ENCODE measurements at regions not wholly inside any gene's neighbourhood (a gene's known extent, or its start where the extent isn't known, plus 50 kb on each side); places are given as distances from the start of the nearest gene placed in this dataset.

DNA sequence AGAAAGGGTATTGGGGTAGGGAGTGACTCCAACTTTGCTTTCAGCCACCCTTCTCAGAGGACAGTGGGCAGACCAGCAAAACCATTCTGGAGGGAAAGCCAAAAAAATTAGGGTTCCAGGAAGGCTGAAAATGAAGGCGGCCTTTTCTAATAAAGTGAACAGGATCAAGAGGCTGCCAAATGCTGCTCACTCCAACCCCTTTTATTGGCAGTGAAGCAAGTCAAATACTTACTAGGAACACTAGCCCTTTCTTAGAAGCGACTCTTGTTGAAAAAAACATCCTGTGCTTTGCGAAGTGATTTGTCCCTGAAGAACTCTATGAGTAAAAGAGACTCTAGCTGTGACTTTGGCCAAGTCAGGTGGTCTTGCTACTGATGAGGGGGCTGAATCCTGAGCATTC, 83.6 kb upstream of the CYP1B1 start:
- intact Hi-C loops (cut with DNase I) = no loop called here
- WGBS = 49% methylated on average over 3 of the region's 3 CpGs
- Histone ChIP-seq H3K4me1 (peaks cover 0 to 45% (median 44%) of the 10 kb centered on the region in 4 donors), H3K9me3 (no peaks in the 10 kb centered on the region), H3K36me3 (no peaks in the 10 kb centered on the region), H3K4me3 (no peak overlapping the region), H3K27me3 (no peaks in the 10 kb centered on the region), H3K27ac (replicated peaks in 1 of 4) (peak overlapping the region; percentile 58 to 74 (median 60))
- DNase-seq (ENCODE audit: extremely low spot score) = no peak
- TF ChIP-seq POLR2AphosphoS5 (IDR thresholded peaks at IDR 0.05) (no peak), POLR2A (IDR thresholded peaks at IDR 0.05; ENCODE audit: low read depth) (no peak), EP300 (IDR thresholded peaks at IDR 0.05) (no peak)
- TF ChIP-seq, protein P1, sequence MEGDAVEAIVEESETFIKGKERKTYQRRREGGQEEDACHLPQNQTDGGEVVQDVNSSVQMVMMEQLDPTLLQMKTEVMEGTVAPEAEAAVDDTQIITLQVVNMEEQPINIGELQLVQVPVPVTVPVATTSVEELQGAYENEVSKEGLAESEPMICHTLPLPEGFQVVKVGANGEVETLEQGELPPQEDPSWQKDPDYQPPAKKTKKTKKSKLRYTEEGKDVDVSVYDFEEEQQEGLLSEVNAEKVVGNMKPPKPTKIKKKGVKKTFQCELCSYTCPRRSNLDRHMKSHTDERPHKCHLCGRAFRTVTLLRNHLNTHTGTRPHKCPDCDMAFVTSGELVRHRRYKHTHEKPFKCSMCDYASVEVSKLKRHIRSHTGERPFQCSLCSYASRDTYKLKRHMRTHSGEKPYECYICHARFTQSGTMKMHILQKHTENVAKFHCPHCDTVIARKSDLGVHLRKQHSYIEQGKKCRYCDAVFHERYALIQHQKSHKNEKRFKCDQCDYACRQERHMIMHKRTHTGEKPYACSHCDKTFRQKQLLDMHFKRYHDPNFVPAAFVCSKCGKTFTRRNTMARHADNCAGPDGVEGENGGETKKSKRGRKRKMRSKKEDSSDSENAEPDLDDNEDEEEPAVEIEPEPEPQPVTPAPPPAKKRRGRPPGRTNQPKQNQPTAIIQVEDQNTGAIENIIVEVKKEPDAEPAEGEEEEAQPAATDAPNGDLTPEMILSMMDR (IDR thresholded peaks at IDR 0.05) = no peak

DNA sequence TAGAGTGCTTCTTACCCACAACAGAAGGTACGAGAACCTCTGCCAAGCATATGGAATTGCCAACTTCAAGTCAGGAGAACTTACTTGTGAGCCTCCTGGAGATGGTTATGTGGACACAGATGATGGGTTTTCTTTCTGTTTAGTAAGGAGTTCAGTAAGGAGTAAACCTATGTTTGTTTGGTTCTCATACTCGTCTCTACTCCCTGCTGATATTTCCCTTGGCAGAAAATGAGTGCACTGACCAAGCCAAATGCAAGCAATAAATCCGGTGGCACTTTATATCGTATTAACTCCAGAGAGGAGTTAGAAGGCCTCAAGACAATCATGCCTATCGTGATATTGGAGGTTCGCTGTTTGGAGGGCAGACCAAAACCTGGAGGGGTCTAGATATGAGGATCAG, 83.2 kb upstream of the CYP1B1 start:
- H3K4me1 ChIP-seq = peaks cover 0 to 45% (median 44%) of the 10 kb centered on the region in 4 donors
- intact Hi-C loops (cut with DNase I) = no loop called here
- 72% methylated on average over 6 of the region's 6 CpGs for WGBS

DNA sequence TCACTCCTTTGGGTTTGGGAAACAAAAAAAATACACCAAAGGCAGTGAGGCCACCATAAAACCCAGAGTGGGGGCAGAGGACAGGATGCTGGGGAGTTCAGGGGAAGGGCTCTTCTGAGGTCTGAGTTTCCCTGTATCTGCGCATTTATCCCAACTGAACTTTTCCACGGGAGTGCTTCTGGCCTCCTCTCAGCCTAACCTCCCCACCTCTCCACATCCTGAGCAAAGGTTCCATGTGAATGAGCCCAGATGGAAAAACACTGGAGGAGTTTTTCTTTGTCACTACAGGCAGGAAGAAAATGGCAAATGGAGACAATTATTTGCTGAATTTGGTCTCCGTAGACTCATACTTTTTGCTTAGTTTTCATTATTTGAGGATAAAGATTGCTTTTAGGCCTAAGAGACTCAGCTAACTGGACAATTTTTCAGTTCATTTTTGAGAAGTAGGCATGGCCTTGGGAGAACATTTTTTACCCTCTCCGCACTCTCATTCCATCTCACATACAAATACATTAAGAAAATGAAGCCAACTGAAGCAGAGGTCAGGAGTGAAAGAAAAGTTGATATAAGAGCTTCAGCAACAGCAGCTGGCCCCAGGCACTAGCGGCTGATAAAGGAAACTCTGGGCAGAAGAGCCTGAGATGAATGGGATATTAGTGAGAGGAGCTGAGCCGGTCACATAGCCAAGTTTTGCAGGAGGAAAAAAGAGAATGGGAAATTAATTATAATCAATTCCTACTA, 82.6 kb upstream of the CYP1B1 start:
- Histone ChIP-seq H3K9me3 (no peaks in the 10 kb centered on the region), H3K36me3 (no peaks in the 10 kb centered on the region), H3K27me3 (no peaks in the 10 kb centered on the region), H3K27ac (replicated peaks in 1 of 4) (peak overlapping the region; percentile 58 to 74 (median 60)), H3K4me1 (peaks cover 0 to 45% (median 43%) of the 10 kb centered on the region in 4 donors), H3K4me3 (no peak overlapping the region)
- WGBS = 73% methylated on average over 6 of the region's 6 CpGs
- intact Hi-C loops (cut with DNase I) = no loop called here
- TF ChIP-seq POLR2A (IDR thresholded peaks at IDR 0.05; ENCODE audit: low read depth) = no peak
- no peak for TF ChIP-seq POLR2AphosphoS5 (IDR thresholded peaks at IDR 0.05)
- TF ChIP-seq, protein P1 (IDR thresholded peaks at IDR 0.05) = no peak
- no peak for DNase-seq (ENCODE audit: extremely low spot score)

More for the DNA sequence above, 83.2 kb upstream of the CYP1B1 start:
- no peaks in the 10 kb centered on the region for H3K36me3 ChIP-seq
- no peaks in the 10 kb centered on the region for H3K9me3 ChIP-seq
- no peak for DNase-seq (ENCODE audit: extremely low spot score)
- no peaks in the 10 kb centered on the region for H3K27me3 ChIP-seq
- TF ChIP-seq POLR2AphosphoS5 (IDR thresholded peaks at IDR 0.05) = no peak
- TF ChIP-seq EP300 (IDR thresholded peaks at IDR 0.05) = no peak
- TF ChIP-seq, protein P1 (IDR thresholded peaks at IDR 0.05) = no peak
- TF ChIP-seq POLR2A (IDR thresholded peaks at IDR 0.05; ENCODE audit: low read depth) = no peak
- H3K27ac ChIP-seq (replicated peaks in 1 of 4) = peak overlapping the region; percentile 58 to 74 (median 60)
- H3K4me3 ChIP-seq = no peak overlapping the region

DNA sequence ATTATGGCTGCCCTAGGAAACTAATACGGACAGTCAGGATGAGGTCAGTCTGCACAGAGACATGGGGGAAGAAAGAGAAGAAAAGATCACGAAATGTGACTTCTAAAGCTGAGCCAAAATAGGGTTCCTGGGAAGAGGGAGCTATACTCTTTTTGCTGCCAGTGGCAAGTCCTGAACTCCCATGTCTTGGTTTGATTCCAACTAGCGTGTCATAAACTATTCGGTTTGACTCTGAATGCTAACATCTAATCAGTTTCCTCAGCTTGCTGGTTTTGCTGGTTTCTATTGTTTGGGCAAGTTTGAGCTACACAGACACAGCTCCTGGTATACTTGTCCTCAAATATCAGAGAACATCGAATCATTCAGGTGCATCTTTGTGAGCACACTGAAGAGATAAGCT, 80.5 kb upstream of the CYP1B1 start:
- H3K4me3 ChIP-seq = no peak overlapping the region
- TF ChIP-seq POLR2AphosphoS5 (IDR thresholded peaks at IDR 0.05) = no peak
- TF ChIP-seq, protein P1 (IDR thresholded peaks at IDR 0.05) = no peak
- no peak for TF ChIP-seq POLR2A (IDR thresholded peaks at IDR 0.05; ENCODE audit: low read depth)
- TF ChIP-seq EP300 (IDR thresholded peaks at IDR 0.05) = no peak
- 78% methylated on average over 5 of the region's 5 CpGs for WGBS

More for the DNA sequence above, 80.5 kb upstream of the CYP1B1 start:
- no peaks in the 10 kb centered on the region for H3K9me3 ChIP-seq
- DNase-seq (ENCODE audit: extremely low spot score) = no peak
- H3K4me1 ChIP-seq = peaks cover 0 to 33% (median 29%) of the 10 kb centered on the region in 4 donors
- intact Hi-C loops (cut with DNase I) = no loop called here
- no peaks in the 10 kb centered on the region for H3K36me3 ChIP-seq
- H3K27me3 ChIP-seq = no peaks in the 10 kb centered on the region
- H3K27ac ChIP-seq (replicated peaks in 1 of 4) = no peak overlapping the region
